GM12878 (cell line): ENCODE measurements at regions not wholly inside any gene's neighbourhood (a gene's known extent, or its start where the extent isn't known, plus 50 kb on each side); places are given as distances from the start of the nearest gene placed in this dataset.

Source experiments
- GATAD2B ChIP-seq: fragments of 450-650 bp; conservative IDR thresholded peaks from 2 replicates; pipeline ENCODE4 v1.6.1; 2017; ENCODE audit warnings: low read depth, mild to moderate bottlenecking, moderate library complexity
- LARP7 ChIP-seq: fragments of 450-650 bp; IDR thresholded peaks from 2 replicates; pipeline ENCODE4 v1.6.1; 2017; ENCODE audit warnings: mild to moderate bottlenecking
- NRF1 ChIP-seq: conservative IDR thresholded peaks from 2 replicates; pipeline ENCODE4 v1.6.1; 2011; ENCODE audit warnings: mild to moderate bottlenecking, low read depth, low read length, improper control_type of control experiment
- POLR2A ChIP-seq: IDR thresholded peaks from 2 replicates; pipeline ENCODE4 v1.6.1; 2011; ENCODE audit warnings: low read depth, mild to moderate bottlenecking, low read length
- TF ChIP-seq, protein P1 (sequence below), 3 experiments: IDR thresholded peaks in 2 of 3; conservative IDR thresholded peaks in 1 of 3; 2 replicates each; pipeline ENCODE4 v1.5.1; 2011; ENCODE audit warnings: low read depth in 3 of 3, low read length in 3 of 3, mild to moderate bottlenecking in 3 of 3, control low read depth in 2 of 3, moderate library complexity in 2 of 3, inconsistent platforms in 1 of 3, mixed read lengths in 1 of 3; ENCODE audit not compliant: control insufficient read depth in 2 of 3, insufficient read depth in 1 of 3; ENCODE audit errors: extremely low read depth in 1 of 3
- TF ChIP-seq, protein P2 (sequence below): fragments of 450-650 bp; IDR thresholded peaks from 2 replicates; pipeline ENCODE4 v1.6.1; 2016; ENCODE audit warnings: mild to moderate bottlenecking
- TF ChIP-seq, protein P3 (sequence below): IDR thresholded peaks from 2 replicates; pipeline ENCODE4 v1.6.1; 2011; ENCODE audit warnings: low read depth, mild to moderate bottlenecking, low read length, moderate library complexity, borderline replicate concordance; ENCODE audit errors: extremely low read depth
- TF ChIP-seq, protein P4 (sequence below): fragments of 450-650 bp; IDR thresholded peaks from 2 replicates; pipeline ENCODE4 v1.6.1; 2016; ENCODE audit warnings: mild to moderate bottlenecking

DNA sequence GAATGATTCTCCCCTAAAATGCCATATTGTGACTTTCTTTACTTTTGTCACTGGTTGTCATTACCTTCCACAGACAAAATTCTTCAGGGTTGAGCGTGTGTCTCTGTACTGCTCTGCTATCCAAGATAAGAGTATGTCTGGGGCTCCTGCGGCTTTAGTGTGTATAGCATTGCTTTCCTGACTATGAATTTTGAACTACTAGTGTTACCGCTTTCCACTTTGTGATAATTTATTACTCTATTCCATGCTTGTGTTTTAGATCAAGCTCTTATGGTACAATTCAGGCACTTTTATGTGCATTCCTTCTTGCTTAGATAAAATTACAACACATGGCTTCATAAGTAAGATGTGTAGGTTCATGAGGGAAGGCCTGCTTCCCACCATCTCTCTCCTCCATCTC lies 51.5 kb upstream of the MEF2C start:
- TF ChIP-seq, protein P1, sequence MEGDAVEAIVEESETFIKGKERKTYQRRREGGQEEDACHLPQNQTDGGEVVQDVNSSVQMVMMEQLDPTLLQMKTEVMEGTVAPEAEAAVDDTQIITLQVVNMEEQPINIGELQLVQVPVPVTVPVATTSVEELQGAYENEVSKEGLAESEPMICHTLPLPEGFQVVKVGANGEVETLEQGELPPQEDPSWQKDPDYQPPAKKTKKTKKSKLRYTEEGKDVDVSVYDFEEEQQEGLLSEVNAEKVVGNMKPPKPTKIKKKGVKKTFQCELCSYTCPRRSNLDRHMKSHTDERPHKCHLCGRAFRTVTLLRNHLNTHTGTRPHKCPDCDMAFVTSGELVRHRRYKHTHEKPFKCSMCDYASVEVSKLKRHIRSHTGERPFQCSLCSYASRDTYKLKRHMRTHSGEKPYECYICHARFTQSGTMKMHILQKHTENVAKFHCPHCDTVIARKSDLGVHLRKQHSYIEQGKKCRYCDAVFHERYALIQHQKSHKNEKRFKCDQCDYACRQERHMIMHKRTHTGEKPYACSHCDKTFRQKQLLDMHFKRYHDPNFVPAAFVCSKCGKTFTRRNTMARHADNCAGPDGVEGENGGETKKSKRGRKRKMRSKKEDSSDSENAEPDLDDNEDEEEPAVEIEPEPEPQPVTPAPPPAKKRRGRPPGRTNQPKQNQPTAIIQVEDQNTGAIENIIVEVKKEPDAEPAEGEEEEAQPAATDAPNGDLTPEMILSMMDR (IDR thresholded peaks at IDR 0.05 in 2 of 3, conservative IDR thresholded peaks at IDR 0.05 in 1 of 3; ENCODE audit: control insufficient read depth in 2 of 3, extremely low read depth in 1 of 3, insufficient read depth in 1 of 3, low read depth in 3 of 3, low read length in 3 of 3) = no peak
- no peak for TF ChIP-seq GATAD2B
- TF ChIP-seq POLR2A = no peak
- TF ChIP-seq, protein P2, sequence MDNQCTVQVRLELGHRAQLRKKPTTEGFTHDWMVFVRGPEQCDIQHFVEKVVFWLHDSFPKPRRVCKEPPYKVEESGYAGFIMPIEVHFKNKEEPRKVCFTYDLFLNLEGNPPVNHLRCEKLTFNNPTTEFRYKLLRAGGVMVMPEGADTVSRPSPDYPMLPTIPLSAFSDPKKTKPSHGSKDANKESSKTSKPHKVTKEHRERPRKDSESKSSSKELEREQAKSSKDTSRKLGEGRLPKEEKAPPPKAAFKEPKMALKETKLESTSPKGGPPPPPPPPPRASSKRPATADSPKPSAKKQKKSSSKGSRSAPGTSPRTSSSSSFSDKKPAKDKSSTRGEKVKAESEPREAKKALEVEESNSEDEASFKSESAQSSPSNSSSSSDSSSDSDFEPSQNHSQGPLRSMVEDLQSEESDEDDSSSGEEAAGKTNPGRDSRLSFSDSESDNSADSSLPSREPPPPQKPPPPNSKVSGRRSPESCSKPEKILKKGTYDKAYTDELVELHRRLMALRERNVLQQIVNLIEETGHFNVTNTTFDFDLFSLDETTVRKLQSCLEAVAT = no peak
- TF ChIP-seq, protein P3, sequence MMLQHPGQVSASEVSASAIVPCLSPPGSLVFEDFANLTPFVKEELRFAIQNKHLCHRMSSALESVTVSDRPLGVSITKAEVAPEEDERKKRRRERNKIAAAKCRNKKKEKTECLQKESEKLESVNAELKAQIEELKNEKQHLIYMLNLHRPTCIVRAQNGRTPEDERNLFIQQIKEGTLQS = no peak
- TF ChIP-seq, protein P4, sequence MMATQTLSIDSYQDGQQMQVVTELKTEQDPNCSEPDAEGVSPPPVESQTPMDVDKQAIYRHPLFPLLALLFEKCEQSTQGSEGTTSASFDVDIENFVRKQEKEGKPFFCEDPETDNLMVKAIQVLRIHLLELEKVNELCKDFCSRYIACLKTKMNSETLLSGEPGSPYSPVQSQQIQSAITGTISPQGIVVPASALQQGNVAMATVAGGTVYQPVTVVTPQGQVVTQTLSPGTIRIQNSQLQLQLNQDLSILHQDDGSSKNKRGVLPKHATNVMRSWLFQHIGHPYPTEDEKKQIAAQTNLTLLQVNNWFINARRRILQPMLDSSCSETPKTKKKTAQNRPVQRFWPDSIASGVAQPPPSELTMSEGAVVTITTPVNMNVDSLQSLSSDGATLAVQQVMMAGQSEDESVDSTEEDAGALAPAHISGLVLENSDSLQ = no peak
- no peak for TF ChIP-seq LARP7
- no peak for TF ChIP-seq NRF1
